Thyroid gland (tissue), 4 donors: ENCODE measurements at regions not wholly inside any gene's neighbourhood (a gene's known extent, or its start where the extent isn't known, plus 50 kb on each side); places are given as distances from the start of the nearest gene placed in this dataset.

Experiments used
- POLR2A ChIP-seq, 2 donors: fragments of 450-650 bp; IDR thresholded peaks; one replicate each; pipeline ENCODE4 v1.6.1; 2017; ENCODE audit warnings: antibody characterized with exemption in 2 of 2, mild to moderate bottlenecking in 2 of 2, moderate library complexity in 1 of 2
- TF ChIP-seq, protein P1 (sequence below), 6 experiments: fragments of 200-600 bp in 3 of 6; fragments of 450-650 bp in 3 of 6; sonication (generic) in 3 of 6; IDR thresholded peaks; one replicate each; pipeline ENCODE4 v1.5.1; 2016 to 2019; ENCODE audit warnings: antibody characterized with exemption in 6 of 6, mild to moderate bottlenecking in 2 of 6, inconsistent platforms in 1 of 6, moderate library complexity in 1 of 6

GRCh38 chr2:58860586-58860985 is 619.5 kb upstream of the FANCL start:
- TF ChIP-seq, protein P1, sequence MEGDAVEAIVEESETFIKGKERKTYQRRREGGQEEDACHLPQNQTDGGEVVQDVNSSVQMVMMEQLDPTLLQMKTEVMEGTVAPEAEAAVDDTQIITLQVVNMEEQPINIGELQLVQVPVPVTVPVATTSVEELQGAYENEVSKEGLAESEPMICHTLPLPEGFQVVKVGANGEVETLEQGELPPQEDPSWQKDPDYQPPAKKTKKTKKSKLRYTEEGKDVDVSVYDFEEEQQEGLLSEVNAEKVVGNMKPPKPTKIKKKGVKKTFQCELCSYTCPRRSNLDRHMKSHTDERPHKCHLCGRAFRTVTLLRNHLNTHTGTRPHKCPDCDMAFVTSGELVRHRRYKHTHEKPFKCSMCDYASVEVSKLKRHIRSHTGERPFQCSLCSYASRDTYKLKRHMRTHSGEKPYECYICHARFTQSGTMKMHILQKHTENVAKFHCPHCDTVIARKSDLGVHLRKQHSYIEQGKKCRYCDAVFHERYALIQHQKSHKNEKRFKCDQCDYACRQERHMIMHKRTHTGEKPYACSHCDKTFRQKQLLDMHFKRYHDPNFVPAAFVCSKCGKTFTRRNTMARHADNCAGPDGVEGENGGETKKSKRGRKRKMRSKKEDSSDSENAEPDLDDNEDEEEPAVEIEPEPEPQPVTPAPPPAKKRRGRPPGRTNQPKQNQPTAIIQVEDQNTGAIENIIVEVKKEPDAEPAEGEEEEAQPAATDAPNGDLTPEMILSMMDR (IDR thresholded peaks at IDR 0.05): no peak
- no peak for TF ChIP-seq POLR2A (IDR thresholded peaks at IDR 0.05)
